Hematopoietic multipotent progenitor cell treated with erythropoietin and hydrocortisone succinate and interleukin-3 and kit ligand, for 4 days (in vitro differentiated cells): ENCODE measurements at regions not wholly inside any gene's neighbourhood (a gene's known extent, or its start where the extent isn't known, plus 50 kb on each side); places are given as distances from the start of the nearest gene placed in this dataset.
A peak's percentile ranks its signal among the peaks of the same experiment; 100 is the strongest.
"Not testable (repeated sequence)": the region's sequence is repeated elsewhere in the genome, so short reads cannot be mapped to it uniquely, and the experiment has no call there.

Experiments
- DNase-seq: peaks from one replicate; pipeline ENCODE4 v3.0.0-alpha.2; 2015

DNA sequence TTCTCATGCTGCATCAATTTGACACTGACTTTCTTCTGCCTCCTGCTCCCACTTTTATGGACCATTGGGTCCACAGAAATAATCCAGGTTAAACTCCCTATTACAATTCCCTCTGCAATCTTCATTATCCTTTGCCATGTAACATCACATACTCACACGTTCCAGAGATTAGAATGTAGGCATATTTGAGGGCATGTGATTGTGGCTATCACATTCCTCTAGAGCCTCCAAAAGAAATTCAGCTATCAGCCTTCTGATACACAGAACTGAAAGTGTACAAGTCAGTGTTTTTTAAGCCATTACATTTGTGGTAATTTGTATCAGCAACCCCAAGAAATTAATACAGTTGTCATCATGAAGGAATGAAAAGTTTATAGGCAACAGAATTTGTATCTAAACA, 892.4 kb downstream of the RPS29 start:
- DNase-seq = no peak

DNA sequence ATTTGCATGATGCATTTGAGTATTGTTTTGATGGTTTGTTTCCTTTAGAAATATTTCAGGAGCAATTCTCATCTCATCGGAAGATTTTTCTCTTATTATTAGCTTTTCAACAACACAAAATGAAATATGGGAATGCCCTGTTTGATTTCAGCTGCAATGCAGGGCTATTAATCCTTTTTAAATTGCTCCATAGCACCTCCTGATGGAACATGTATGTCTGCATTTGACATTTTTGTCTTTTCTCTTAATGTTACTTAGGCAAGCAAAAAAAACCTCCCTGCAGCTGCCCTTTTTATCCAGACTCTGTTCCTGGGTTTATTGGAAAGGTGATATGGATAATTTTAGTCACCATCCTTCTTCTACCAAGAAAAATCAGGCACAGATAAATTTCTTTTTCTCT, 895.8 kb downstream of the RPS29 start:
- DNase-seq = peak; percentile 1

- no peak for DNase-seq
Observed at GRCh38 chr14:48686650-48687049, 899.5 kb downstream of the RPS29 start.

GRCh38 chr14:48672506-48672905, 913.7 kb downstream of the RPS29 start:
- no peak for DNase-seq

DNA sequence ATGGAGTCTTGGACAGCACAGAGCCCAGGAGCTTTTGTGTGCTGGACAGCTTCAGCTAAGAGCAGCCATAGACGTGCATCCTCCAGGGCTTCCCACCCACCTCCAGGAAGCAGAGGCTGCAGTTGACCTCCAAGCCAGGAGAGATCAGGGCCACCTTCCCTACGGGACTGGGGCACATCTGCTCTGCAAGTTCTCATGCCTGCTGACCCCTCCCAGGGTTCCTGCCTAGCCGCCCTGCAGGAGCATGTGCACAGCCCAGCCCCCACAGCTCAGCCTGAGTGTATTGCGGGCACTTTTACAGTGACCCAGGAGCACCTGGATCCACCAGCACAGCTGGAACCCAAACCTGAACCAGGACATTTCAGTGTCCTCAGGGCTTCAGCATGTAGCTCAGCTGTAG, 915.2 kb downstream of the RPS29 start:
- no peak for DNase-seq

DNA sequence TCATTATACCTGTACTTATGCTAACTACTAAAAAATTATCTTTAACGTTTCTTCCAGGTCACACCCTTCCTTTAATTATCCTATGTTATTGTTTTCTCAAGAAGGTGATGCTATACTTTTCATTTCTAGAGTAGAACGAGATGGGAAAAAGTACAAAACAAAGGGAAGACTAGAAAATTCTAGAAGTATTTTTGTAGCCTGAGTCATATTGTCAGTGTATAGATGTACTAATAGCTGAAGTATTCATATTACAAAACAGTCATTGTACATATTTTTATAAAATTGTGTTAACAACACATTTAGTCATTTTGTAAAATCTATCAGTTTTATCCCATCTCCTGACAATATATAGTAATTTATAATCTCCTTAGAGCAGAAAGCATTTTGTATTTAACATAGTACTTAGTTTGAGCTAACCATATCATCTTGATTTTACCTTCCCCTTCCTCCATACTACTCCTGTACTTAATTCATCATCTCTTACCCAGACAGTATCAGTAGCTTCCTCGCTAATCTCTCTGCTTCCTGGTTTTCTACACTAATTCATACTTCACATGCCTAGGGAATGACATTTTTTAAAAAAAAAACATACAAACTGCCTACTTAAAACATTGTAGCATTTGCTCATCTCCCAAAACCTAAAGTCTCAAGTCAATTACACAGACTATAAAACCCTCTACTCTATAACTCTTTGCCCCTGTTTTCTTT, 920.9 kb downstream of the RPS29 start:
- no peak for DNase-seq

GRCh38 chr14:48643241-48643640, 942.9 kb downstream of the RPS29 start:
- no peak for DNase-seq

- DNase-seq = no peak
Observed at GRCh38 chr14:48628870-48629269, 953.5 kb upstream of the MDGA2 start.

DNA sequence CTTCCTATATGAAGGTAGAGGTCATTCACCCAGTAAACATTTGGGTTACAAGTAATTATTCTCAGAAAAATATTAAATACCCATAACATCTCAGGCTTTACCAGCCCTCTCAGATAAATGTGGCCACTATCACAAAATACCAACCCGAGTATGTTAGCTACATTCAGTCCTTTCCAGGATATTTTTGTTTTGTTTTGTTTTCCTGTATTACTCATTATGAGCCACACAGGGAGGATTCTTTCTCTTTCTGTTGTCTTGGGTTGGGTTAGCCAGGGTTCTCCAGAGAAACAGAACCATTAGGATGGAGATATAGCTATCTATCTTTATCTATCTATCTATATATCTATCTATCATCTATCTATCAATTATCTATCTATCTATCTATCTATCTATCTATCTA, 947.6 kb upstream of the MDGA2 start:
- no peak for DNase-seq

DNA sequence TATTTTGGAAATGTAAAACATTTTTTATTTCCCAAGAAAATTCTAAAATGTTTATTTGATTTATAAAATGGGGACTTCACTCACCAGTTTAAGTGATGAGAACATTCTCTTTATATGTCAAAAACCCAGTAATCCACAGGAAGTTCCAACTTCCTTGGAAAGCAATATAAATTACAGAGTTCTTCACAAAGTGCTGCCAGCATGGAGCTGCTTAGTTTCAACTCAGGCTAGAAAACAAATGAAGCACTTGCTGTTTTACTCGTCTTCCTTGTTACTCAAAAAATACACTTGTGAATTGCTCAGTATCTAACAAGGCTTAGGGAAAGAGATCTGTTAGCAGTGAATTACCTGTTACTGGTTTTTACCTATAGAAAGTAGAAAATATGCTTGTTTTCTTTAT, 942.7 kb upstream of the MDGA2 start:
- no peak for DNase-seq

GRCh38 chr14:48616931-48617330, 941.5 kb upstream of the MDGA2 start:
- DNase-seq = no peak

DNA sequence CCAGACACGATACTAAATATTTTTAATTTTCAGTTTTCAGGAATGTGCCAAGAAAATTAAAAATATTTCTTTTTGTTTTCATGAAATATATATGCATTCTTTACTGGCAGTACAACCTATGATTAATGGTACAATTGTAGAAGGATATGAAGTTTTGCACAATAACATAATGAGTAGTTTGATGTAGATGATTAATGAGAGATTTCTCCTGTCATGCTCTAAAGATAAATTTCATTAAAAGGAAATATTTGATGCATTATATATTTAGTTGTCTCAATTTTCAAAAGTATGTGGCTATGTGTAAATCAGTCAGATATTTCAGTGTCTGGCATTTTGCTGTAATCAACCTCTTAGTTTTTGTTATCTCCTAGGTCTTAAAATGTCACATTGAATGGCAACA, 940.2 kb upstream of the MDGA2 start:
- no peak for DNase-seq

- DNase-seq = no peak
Observed at GRCh38 chr14:48614003-48614402, 938.6 kb upstream of the MDGA2 start.

- not testable (repeated sequence) for DNase-seq
Observed at GRCh38 chr14:48606960-48607359, 931.6 kb upstream of the MDGA2 start.

GRCh38 chr14:48598458-48598857, 923.1 kb upstream of the MDGA2 start:
- no peak for DNase-seq

DNA sequence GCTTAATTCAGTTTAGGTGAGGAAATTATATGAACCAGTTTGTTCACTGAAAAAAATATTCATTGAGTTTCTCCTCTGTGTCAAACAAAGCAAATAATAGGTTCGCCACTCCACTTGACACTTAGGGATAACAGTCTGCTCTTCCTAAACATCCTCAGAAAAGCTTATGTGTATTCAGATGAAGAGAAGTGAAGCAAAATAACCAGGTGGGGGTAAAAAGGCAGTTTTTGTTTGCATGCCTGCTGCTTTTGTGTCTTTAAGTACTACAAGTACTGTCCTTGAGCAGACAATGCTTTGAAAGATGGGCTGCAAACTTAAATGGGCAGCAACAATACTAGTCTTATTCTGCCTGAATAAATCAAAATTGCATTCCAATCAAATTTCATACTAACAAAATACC, 910.7 kb upstream of the MDGA2 start:
- no peak for DNase-seq

- DNase-seq = no peak
Observed at GRCh38 chr14:48584031-48584430, 908.6 kb upstream of the MDGA2 start.

DNA sequence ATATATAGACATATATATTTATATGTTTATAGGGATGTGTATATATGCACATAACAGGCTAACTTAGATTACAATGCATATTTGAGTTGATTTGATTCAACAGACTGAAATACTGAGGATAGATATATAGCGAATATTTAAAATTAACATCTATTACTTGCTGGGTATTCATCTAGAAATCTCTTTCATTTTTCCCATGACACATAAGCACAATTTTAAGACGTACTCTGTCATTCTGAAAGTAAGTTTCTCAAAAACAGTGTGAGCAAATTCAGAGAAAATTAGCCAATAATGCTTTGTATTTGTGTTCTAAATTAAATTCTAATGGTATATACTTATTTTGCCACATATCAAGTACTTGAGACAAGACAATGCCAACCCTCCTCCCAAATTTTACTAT, 907.5 kb upstream of the MDGA2 start:
- DNase-seq = no peak

DNA sequence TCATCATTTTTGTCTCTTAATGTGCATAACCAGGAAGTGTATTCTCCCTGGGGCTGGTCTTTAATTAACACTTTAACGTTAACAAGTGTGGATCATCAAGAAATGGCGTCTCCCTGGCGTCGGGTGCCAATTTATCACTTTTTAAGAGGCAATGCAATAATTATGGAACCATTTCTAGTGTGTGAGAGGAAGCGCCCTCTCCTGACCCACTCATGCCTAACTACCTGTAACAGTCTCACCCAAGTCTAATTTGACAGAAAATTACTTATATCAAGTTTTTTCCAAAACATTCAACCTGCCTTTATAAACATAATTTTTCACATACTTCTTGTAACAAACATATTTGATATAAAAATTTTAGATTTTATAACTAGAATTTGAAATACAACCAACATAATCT, 905.3 kb upstream of the MDGA2 start:
- no peak for DNase-seq

DNA sequence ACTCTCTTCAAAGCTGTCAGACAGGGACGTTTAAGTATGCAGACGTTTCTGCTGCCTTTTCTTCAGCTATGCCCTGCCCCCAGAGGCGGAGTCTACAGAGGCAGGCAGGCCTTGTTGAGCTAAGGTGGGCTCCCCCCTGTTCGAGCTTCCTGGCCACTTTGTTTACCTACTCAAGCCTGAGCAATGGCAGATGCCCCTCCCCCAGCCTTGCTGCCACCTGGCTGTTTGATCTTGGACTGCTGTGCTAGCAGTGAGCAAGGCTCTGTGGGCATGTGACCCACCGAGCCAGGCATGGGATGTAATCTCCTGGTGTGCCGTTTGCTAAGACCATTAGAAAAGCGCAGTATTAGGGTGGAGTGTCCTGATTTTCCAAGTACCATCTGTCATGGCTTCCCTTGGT, 900.4 kb upstream of the MDGA2 start:
- no peak for DNase-seq

GRCh38 chr14:48568688-48569087, 893.3 kb upstream of the MDGA2 start:
- DNase-seq = no peak

- DNase-seq = no peak
Observed at GRCh38 chr14:48568252-48568651, 892.8 kb upstream of the MDGA2 start.

GRCh38 chr14:48563489-48563888, 888.1 kb upstream of the MDGA2 start:
- DNase-seq = no peak

- not testable (repeated sequence) for DNase-seq
Observed at GRCh38 chr14:48561438-48561837, 886.0 kb upstream of the MDGA2 start.

- no peak for DNase-seq
Observed at GRCh38 chr14:48560421-48560820, 885.0 kb upstream of the MDGA2 start.

DNA sequence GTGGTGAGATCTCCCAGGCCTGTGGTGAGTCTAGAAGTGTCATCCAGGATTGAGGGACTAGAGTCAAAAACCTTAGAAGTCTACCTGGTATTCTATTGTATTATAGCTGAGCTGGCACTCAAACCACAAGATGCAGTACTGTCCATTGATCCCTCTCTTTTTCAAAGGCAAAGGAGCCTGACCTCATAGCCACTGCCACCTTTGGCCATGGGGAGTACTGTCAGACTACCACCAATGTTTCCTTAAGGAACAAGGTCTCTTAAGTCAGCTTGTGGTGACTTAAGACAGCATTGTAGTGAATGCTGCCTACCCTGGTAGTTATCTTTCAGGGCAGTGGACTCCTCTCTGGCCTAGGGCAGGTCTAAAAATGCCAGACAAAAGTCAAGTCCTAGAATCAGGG, 878.0 kb upstream of the MDGA2 start:
- no peak for DNase-seq
